Tongue (tissue), 1 donor: ENCODE measurements at regions not wholly inside any gene's neighbourhood (a gene's known extent, or its start where the extent isn't known, plus 50 kb on each side); places are given as distances from the start of the nearest gene placed in this dataset.
"Not testable (repeated sequence)": the region's sequence is repeated elsewhere in the genome, so short reads cannot be mapped to it uniquely, and the experiment has no call there.

Experiments
- DNase-seq: peaks from one replicate; pipeline ENCODE4 v3.0.0-alpha.2; 2015

DNA sequence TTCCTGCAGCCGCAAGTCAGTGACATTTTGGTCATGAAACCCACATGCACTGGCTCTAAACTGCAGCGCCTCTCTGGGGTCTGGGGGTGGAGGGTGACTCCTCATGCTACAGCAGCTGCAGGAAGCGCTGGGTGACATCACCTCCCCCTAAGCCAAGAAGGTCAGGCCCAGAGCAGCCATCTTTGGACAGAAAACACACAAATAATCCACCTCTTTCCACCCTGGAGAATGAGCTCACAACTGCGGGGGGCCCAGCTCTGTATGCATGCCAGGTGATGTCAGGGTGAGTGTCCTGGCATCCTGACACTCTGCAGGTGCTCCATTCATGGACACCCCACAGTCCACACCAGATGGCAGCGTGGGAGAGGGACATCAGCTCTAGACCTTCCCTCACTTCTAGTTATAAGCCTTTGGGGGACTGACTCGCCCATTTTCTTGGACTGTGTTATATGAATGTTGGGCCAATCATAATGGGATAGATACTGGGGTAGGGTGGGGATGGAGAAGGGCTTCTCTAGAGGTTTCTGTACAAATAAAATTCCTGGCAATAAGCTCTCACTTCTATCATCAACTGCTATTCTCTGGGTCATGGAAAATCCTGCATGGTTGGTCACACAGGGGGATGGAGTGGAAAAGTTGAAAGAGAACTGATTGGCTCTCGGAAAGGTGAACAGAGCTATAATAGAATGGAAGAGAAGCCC is 70.7 kb upstream of the THBS1 start:
- DNase-seq, result peak; percentile 38

GRCh38 chr15:39511000-39511915 is 69.6 kb upstream of the THBS1 start:
- DNase-seq, result peak; percentile 63

DNA sequence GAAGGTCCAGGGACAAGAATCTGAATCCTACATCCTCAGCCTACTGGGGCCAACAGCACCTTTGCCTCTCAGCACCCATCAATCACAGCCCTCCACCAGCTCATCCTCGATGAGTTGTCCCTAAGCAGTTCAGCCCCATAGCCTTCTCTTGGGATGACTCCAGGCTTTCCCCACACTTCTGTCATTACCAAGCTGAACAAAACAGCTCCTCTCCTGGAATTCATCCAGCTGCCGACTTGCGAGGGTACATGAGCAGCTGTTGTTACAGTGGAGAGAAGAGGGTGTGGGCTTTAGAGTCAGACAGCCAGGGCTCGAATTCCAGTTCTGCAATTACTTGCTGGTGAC is 69.0 kb upstream of the THBS1 start:
- DNase-seq, result peak; percentile 95

DNA sequence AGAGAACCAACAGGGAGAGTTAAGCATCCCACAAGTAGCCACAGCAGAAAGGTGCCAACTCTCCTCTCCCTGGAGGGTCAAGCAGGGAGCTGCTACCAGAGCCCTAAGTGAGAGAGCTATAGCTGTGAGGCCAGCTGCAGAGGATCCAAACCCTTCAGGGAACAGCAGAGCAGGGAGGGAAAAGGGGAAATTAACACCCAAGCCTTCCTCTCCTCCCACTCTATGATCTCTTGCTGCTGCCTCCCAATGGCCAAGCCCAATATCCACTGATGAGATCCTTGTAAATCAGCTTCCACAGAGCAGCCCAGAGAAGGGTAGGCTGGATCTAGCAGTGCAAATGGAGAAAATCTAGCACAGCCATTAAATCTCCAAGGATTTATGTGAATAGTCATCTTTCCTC is 68.2 kb upstream of the THBS1 start:
- DNase-seq, result no peak

DNA sequence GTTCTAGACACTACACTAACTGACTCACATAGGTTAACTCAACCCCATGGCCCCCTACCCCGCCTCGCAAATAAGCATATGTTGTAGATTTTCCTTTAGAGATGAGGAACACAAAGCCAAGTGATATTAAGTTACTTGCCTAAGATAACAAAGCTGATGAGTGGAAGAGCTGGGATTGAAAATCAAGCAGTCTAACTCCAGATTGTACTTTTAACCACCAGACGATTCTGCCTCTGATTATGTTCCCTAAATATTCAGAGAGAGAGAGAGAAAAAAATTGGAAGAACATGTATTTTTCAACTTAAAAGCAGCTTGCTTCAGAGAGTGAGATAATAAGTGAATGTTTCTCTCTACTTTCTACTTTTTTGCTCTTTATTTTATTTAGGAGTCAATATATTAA is 66.9 kb upstream of the THBS1 start:
- DNase-seq, result no peak

GRCh38 chr15:39514933-39515332 is 65.9 kb upstream of the THBS1 start:
- DNase-seq, result no peak

DNA sequence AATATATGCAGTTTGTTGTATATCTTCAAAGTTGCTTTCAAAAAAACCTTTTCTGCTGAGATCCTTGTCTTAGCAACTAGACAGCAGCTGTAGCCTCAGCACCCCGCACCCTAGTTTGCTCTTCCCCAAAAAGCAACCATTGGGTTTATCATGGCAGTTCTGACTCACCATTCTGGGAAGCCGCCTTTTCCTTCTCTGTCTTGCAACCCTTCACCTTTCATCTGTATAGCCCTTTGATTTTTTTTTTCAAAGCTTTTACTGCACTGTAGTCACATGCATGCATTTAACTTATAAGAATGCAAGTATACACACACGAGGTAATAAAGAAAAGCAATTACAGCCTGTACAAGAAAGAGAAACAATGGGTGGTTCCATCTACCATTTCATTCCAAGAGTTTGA is 65.1 kb upstream of the THBS1 start:
- no peak for DNase-seq

DNA sequence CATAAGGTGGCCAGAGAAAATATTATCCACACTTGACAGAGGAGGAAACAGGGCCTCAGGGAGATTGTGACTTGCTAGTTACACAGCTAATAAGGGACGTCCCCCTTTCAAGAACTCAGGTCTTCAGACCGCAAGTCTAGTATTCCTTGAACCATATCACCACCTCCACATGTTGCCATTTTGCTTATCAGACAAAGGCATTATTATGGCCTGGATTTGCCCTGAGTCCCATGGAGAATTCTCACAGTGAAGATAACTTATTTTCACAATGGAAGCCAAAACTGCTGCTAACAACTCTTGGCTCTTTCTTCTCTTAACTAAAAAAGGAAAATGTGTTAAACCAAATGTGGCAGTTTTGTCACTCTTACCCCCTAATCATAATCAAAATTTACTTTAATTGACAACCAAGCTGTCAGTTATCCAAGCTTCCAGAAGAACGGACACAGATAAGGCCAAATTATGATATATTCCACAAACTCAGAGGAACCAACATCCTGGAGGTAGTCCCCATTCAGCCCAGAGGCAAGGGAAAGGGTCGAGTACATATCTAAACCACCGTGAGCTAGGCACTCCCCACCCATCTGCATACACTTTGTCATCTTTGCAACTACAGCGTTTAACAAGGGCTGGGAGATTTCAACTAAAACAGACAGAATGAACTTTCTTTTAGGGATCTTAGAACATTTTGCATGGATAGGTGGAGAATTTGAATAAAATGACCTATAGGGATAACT is 63.6 kb upstream of the THBS1 start:
- DNase-seq, result no peak

DNA sequence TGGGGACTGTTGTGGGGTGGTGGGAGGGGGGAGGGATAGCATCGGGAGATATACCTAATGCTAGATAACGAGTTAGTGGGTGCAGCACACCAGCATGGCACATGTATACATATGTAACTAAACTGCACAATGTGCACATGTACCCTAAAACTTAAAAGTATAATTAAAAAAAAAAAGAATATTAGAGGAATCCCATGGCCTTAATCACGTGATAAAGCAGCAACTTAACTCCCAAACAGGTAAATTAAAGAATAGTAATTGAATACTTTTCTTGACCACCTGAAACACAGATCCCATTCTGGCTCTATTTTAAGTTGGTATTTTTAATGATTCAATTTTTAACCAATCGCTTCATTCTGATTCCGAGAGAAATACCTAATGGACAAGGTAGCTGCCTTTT is 56.9 kb upstream of the THBS1 start:
- DNase-seq, result not testable (repeated sequence)

- no peak for DNase-seq
Measured at GRCh38 chr15:39529457-39529856, 51.4 kb upstream of the THBS1 start.

DNA sequence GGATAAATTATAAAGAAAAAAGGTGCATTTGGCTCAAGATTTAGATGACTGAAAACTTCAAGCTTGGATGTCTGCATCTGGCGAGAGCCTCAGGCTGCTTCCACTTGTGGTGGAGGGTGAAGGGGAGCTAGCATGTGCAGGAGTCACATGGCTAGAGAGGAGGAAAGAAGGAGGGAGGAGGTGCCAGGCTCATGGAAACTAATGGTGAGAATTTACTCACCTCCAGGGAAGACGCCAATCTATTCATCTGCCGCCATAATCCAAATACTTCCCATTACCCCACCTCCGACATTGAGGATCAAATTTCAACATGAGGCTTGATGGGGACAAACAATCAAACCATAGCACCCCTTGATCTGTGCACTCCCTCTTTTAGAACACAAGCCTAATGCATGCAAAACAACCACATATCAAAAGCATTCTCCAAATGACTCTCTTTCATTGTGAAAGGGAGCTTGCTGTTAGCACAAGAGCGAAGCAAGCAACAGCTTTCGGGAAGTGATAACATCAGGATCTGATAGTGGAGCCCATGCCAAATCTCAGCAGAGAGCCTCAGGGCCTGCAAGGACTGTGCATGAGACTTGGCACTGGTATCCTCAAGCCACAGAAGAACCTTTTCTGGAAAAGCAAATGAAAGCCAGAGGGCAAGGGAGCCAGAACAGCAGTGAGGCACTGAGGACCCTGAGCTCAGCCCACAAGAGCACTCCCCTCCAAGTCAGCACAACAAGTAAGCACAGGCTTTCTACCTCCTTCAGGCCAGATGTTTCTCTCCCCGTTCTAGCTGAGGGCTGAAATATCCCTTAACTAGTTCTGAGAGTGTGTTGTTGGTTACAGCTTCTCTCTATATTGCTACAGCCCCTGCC is 50.2 kb upstream of the THBS1 start:
- DNase-seq, result no peak
